ENCODE measurements at regions not wholly inside any gene's neighbourhood (a gene's known extent, or its start where the extent isn't known, plus 50 kb on each side); places are given as distances from the start of the nearest gene placed in this dataset.

GRCh38 chr6:126267626-126268025 lies 72.3 kb upstream of the CENPW start:
- Histone ChIP-seq H3K79me1 (ENCODE audit: low read depth, low read length) (no peaks in the 10 kb centered on the region), H2BK20ac (ENCODE audit: low read length) (no peak overlapping the region), H3K18ac (ENCODE audit: extremely low read depth, low read length) (no peak overlapping the region), H2BK120ac (replicated peaks; ENCODE audit: low read depth, low read length) (no peak overlapping the region), H4K20me1 (replicated peaks in 1 of 2; ENCODE audit: control insufficient read depth in 1 of 2, insufficient read depth in 2 of 2, low read length in 2 of 2) (peaks cover 0 to under 1% of the 10 kb centered on the region in 2 experiments), H3K23ac (ENCODE audit: insufficient read length) (no peak overlapping the region), H3K4me2 (ENCODE audit: insufficient read depth in 1 of 2, low read depth in 2 of 2, low read length in 2 of 2) (no peak overlapping the region), H3K4me3 (ENCODE audit: extremely low read depth in 1 of 4, insufficient read depth in 2 of 4, low read depth in 3 of 4, low read length in 4 of 4) (no peak overlapping the region), H3K79me2 (ENCODE audit: control insufficient read depth in 1 of 2, insufficient read depth in 2 of 2, low read length in 2 of 2) (no peaks in the 10 kb centered on the region), H4K5ac (ENCODE audit: insufficient read length, low read depth, low read length) (no peak overlapping the region), H2AFZ (ENCODE audit: low read length) (no peak overlapping the region), H2AK5ac (ENCODE audit: low read depth, low read length) (no peak overlapping the region), H4K91ac (replicated peaks; ENCODE audit: insufficient read length, low read length) (no peak overlapping the region), H3K27ac (ENCODE audit: low read depth, low read length) (no peak overlapping the region), H2BK12ac (ENCODE audit: low read depth, low read length) (no peak overlapping the region), H4K8ac (ENCODE audit: extremely low read depth, insufficient read depth, low read length) (no peak overlapping the region), H3K4me1 (replicated peaks in 1 of 4; ENCODE audit: control insufficient read depth in 3 of 4, insufficient read depth in 4 of 4, low read length in 3 of 4) (no peaks in the 10 kb centered on the region), H3K27me3 (replicated peaks in 1 of 4; ENCODE audit: control insufficient read depth in 3 of 4, extremely low read depth in 1 of 4, insufficient read depth in 3 of 4, low read length in 3 of 4) (no peaks in the 10 kb centered on the region), H3K9me3 (ENCODE audit: insufficient read depth in 2 of 2, low read depth in 1 of 2, low read length in 1 of 2) (no peaks in the 10 kb centered on the region), H2BK15ac (ENCODE audit: low read length) (no peak overlapping the region), H2BK5ac (ENCODE audit: low read depth, low read length) (no peak overlapping the region), H3K4ac (replicated peaks; ENCODE audit: insufficient read length, low read depth, low read length) (no peak overlapping the region), H3K9ac (replicated peaks in 1 of 4; ENCODE audit: extremely low read depth in 1 of 4, low read depth in 3 of 4, low read length in 3 of 4) (no peak overlapping the region), H3K36me3 (ENCODE audit: control insufficient read depth in 2 of 4, insufficient read depth in 4 of 4, low read length in 3 of 4) (no peaks in the 10 kb centered on the region), H3K23me2 (ENCODE audit: low read depth, low read length) (no peaks in the 10 kb centered on the region), H3K14ac (ENCODE audit: insufficient read length) (no peak overlapping the region), H3K56ac (replicated peaks; ENCODE audit: insufficient read length, low read depth, low read length) (no peak overlapping the region)
- WGBS, 2 experiments (ENCODE audit: extremely low coverage in 1 of 2, insufficient coverage in 1 of 2, insufficient read length in 1 of 2, insufficient replicate concordance in 2 of 2, low coverage in 1 of 2, low lambda C conversion rate in 2 of 2, missing lambda C conversion rate in 1 of 2): 79% methylated on average over 1 of the region's 1 CpG; no CpG with 5 or more reads in 1 of the 2 experiments
- POLR2A ChIA-PET (ENCODE audit: partially characterized antibody): no interaction called here
- FAIRE-seq: no peak
- CTCF ChIA-PET (ENCODE audit: partially characterized antibody): interaction anchor here (0.9 kb wide), 1 partner anchor 44 kb away, joined by 3 read pairs; no protein-coding TSS in a partner anchor
- DNase-seq (ENCODE audit: low read depth in 1 of 2, low spot score in 2 of 2): no peak
- TF ChIP-seq JUN (IDR thresholded peaks at IDR 0.05; ENCODE audit: low read depth, low read length): no peak
- no peak for TF ChIP-seq YY1 (IDR thresholded peaks at IDR 0.05; ENCODE audit: low read depth, low read length)
- TF ChIP-seq PHF8 (conservative IDR thresholded peaks at IDR 0.05; ENCODE audit: low read depth, low read length): no peak
- no peak for TF ChIP-seq TCF12 (IDR thresholded peaks at IDR 0.05; ENCODE audit: low read depth, low read length)
- no peak for TF ChIP-seq BCL11A (IDR thresholded peaks at IDR 0.05; ENCODE audit: low read depth in 2 of 2, low read length in 2 of 2)
- TF ChIP-seq JUND (IDR thresholded peaks at IDR 0.05; ENCODE audit: low read length): no peak
- no peak for TF ChIP-seq BACH1 (IDR thresholded peaks at IDR 0.05; ENCODE audit: low read length)
- TF ChIP-seq CHD2 (IDR thresholded peaks at IDR 0.05; ENCODE audit: low read length): no peak
- TF ChIP-seq RFX5 (IDR thresholded peaks at IDR 0.05; ENCODE audit: borderline replicate concordance, low read depth, low read length): no peak
- TF ChIP-seq KDM1A (IDR thresholded peaks at IDR 0.05; ENCODE audit: borderline replicate concordance, low read length): no peak
- TF ChIP-seq ATF3 (IDR thresholded peaks at IDR 0.05; ENCODE audit: insufficient read depth, low read depth, low read length): no peak
- no peak for TF ChIP-seq TAF1 (IDR thresholded peaks at IDR 0.05; ENCODE audit: low read depth, low read length)
- no peak for TF ChIP-seq NANOG (IDR thresholded peaks at IDR 0.05; ENCODE audit: insufficient read depth, low read depth, low read length, poor library complexity, severe bottlenecking)
- no peak for TF ChIP-seq SIN3A (conservative IDR thresholded peaks at IDR 0.05 in 1 of 2, IDR thresholded peaks at IDR 0.05 in 1 of 2; ENCODE audit: low read depth in 1 of 2, low read length in 2 of 2)
- no peak for TF ChIP-seq HDAC2 (IDR thresholded peaks at IDR 0.05; ENCODE audit: borderline replicate concordance in 1 of 2, low read depth in 2 of 2, low read length in 2 of 2)

Measured in H1 (cell line).